ENCODE measurements at regions not wholly inside any gene's neighbourhood (a gene's known extent, or its start where the extent isn't known, plus 50 kb on each side); places are given as distances from the start of the nearest gene placed in this dataset.

- H3K27ac ChIP-seq (replicated peaks in 1 of 4) = no peak overlapping the region
- no peaks in the 10 kb centered on the region for H3K4me1 ChIP-seq
- intact Hi-C loops (cut with DNase I) = no loop called here
- no peak for DNase-seq (ENCODE audit: extremely low spot score)
- H3K27me3 ChIP-seq = no peaks in the 10 kb centered on the region
- H3K4me3 ChIP-seq = no peak overlapping the region
- WGBS = 34% methylated on average over 3 of the region's 3 CpGs
- H3K36me3 ChIP-seq = no peaks in the 10 kb centered on the region
- no peaks in the 10 kb centered on the region for H3K9me3 ChIP-seq
- TF ChIP-seq POLR2AphosphoS5 (IDR thresholded peaks at IDR 0.05) (no peak), EP300 (IDR thresholded peaks at IDR 0.05) (no peak), CTCF (IDR thresholded peaks at IDR 0.05) (no peak), POLR2A (IDR thresholded peaks at IDR 0.05; ENCODE audit: low read depth) (no peak)
Measured at GRCh38 chr16:52128361-52128760, 418.6 kb downstream of the TOX3 start.

DNA sequence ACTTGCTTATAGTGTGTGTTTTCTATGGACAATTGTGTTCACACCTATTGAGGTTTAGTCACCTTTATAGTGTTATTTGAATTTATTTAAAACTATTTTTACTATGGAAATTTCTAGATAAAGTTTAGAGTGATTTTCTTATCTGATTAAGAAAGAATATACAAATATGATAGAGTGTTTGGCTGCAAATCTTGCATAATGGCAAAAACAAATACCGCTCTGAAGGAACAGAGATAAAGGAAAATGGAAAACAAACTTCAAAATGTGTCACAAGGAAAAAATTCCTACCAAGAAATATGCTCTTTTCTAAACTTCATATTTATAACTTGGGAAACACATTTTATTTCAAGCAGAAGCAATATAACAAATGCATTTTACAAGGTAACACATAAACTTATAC, 423.1 kb downstream of the TOX3 start:
- no peak for DNase-seq (ENCODE audit: extremely low spot score)
- intact Hi-C loops (cut with DNase I) = no loop called here
- H3K4me1 ChIP-seq = no peaks in the 10 kb centered on the region
- no peak overlapping the region for H3K27ac ChIP-seq (replicated peaks in 1 of 4)
- no peaks in the 10 kb centered on the region for H3K27me3 ChIP-seq
- no peaks in the 10 kb centered on the region for H3K36me3 ChIP-seq
- no peak overlapping the region for H3K4me3 ChIP-seq
- WGBS = 81% methylated on average over 1 of the region's 1 CpG
- TF ChIP-seq CTCF (IDR thresholded peaks at IDR 0.05) (no peak), EP300 (IDR thresholded peaks at IDR 0.05) (no peak), POLR2A (IDR thresholded peaks at IDR 0.05; ENCODE audit: low read depth) (no peak)
- H3K9me3 ChIP-seq = peaks cover 0 to 8% (median 6%) of the 10 kb centered on the region in 4 donors

GRCh38 chr16:52123061-52123839, 423.7 kb downstream of the TOX3 start:
- H3K4me3 ChIP-seq = no peak overlapping the region
- no peak overlapping the region for H3K27ac ChIP-seq (replicated peaks in 1 of 4)
- H3K27me3 ChIP-seq = no peaks in the 10 kb centered on the region
- 48% methylated on average over 2 of the region's 2 CpGs for WGBS
- no peak for DNase-seq (ENCODE audit: extremely low spot score)
- no peaks in the 10 kb centered on the region for H3K4me1 ChIP-seq
- H3K9me3 ChIP-seq = peaks cover 0 to 11% (median 11%) of the 10 kb centered on the region in 4 donors
- intact Hi-C loops (cut with DNase I) = no loop called here
- no peaks in the 10 kb centered on the region for H3K36me3 ChIP-seq
- TF ChIP-seq POLR2AphosphoS5 (IDR thresholded peaks at IDR 0.05) = no peak
- TF ChIP-seq POLR2A (IDR thresholded peaks at IDR 0.05; ENCODE audit: low read depth) = no peak
- TF ChIP-seq CTCF (IDR thresholded peaks at IDR 0.05) = no peak
- no peak for TF ChIP-seq EP300 (IDR thresholded peaks at IDR 0.05)

- H3K27ac ChIP-seq (replicated peaks in 1 of 4) = no peak overlapping the region
- WGBS = 47% methylated on average over 2 of the region's 2 CpGs
- H3K9me3 ChIP-seq = peaks cover 0 to 17% (median 11%) of the 10 kb centered on the region in 4 donors
- intact Hi-C loops (cut with DNase I) = no loop called here
- no peaks in the 10 kb centered on the region for H3K4me1 ChIP-seq
- peaks cover 0 to 3% (median 0%) of the 10 kb centered on the region in 4 donors for H3K27me3 ChIP-seq
- no peaks in the 10 kb centered on the region for H3K36me3 ChIP-seq
- H3K4me3 ChIP-seq = no peak overlapping the region
- TF ChIP-seq CTCF (IDR thresholded peaks at IDR 0.05) = no peak
- no peak for TF ChIP-seq EP300 (IDR thresholded peaks at IDR 0.05)
- TF ChIP-seq POLR2A (IDR thresholded peaks at IDR 0.05; ENCODE audit: low read depth) = no peak
- no peak for TF ChIP-seq POLR2AphosphoS5 (IDR thresholded peaks at IDR 0.05)
- DNase-seq (ENCODE audit: extremely low spot score) = no peak
Measured at GRCh38 chr16:52117171-52117570, 429.8 kb downstream of the TOX3 start.

DNA sequence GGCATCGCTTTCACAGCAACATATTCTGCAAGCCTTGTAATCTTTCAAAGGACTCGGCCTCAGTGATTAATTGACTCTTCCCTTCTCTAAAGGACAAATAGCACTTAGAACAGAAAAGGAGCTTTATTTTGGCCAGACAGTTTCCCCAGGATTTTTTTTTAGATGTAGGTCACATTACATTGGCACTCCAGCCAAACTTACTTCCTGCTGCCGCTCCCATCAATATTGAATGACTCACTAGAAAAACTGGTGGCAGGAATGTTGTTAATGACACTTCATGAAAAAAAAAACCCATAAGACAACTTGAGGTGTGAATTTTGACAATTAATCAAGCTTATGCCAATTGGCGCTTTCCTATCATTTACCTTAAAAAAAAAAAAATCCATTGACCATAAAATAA, 432.6 kb downstream of the TOX3 start:
- H3K27me3 ChIP-seq = peaks cover 0 to 3% (median 0%) of the 10 kb centered on the region in 4 donors
- H3K9me3 ChIP-seq = peaks cover 0 to 13% (median 9%) of the 10 kb centered on the region in 4 donors
- no peak overlapping the region for H3K4me3 ChIP-seq
- H3K4me1 ChIP-seq = no peaks in the 10 kb centered on the region
- intact Hi-C loops (cut with DNase I) = no loop called here
- TF ChIP-seq POLR2AphosphoS5 (IDR thresholded peaks at IDR 0.05) = no peak
- TF ChIP-seq EP300 (IDR thresholded peaks at IDR 0.05) = no peak
- no peak for TF ChIP-seq CTCF (IDR thresholded peaks at IDR 0.05)
- TF ChIP-seq POLR2A (IDR thresholded peaks at IDR 0.05; ENCODE audit: low read depth) = no peak
- no peak for DNase-seq (ENCODE audit: extremely low spot score)
- no peak overlapping the region for H3K27ac ChIP-seq (replicated peaks in 1 of 4)
- WGBS = 71% methylated on average over 4 of the region's 4 CpGs
- no peaks in the 10 kb centered on the region for H3K36me3 ChIP-seq
